HFFc6 (cell line): ENCODE measurements at regions not wholly inside any gene's neighbourhood (a gene's known extent, or its start where the extent isn't known, plus 50 kb on each side); places are given as distances from the start of the nearest gene placed in this dataset.

Experiments
- DNase-seq: peaks from one replicate; pipeline ENCODE4 v3.0.0-alpha.2; 2018
- H3K27ac Mint-ChIP-seq: 2 replicates; pipeline ENCODE4 v1.8.0; 2020; ENCODE audit warnings: mild to moderate bottlenecking, mixed read lengths
- H3K27me3 Mint-ChIP-seq: 2 replicates; pipeline ENCODE4 v1.8.0; 2021; ENCODE audit warnings: mild to moderate bottlenecking, moderate library complexity, mixed read lengths; ENCODE audit not compliant: insufficient read depth
- H3K36me3 Mint-ChIP-seq: 2 replicates; pipeline ENCODE4 v1.8.0; 2021; ENCODE audit warnings: low read depth, mixed read lengths
- H3K4me1 Mint-ChIP-seq: 2 replicates; pipeline ENCODE4 v1.8.0; 2020; ENCODE audit warnings: low read depth, mixed read lengths
- H3K4me3 Mint-ChIP-seq: 2 replicates; pipeline ENCODE4 v1.8.0; 2020; ENCODE audit warnings: mild to moderate bottlenecking, moderate library complexity, mixed read lengths
- H3K9me3 Mint-ChIP-seq: 2 replicates; pipeline ENCODE4 v1.8.0; 2020; ENCODE audit warnings: mild to moderate bottlenecking, mixed read lengths
- TF ChIP-seq, protein P1 (sequence below): fragments of 200-600 bp; sonication (generic); IDR thresholded peaks from 2 replicates; pipeline ENCODE4 v1.5.0; 2021; ENCODE audit warnings: antibody characterized with exemption, mild to moderate bottlenecking

DNA sequence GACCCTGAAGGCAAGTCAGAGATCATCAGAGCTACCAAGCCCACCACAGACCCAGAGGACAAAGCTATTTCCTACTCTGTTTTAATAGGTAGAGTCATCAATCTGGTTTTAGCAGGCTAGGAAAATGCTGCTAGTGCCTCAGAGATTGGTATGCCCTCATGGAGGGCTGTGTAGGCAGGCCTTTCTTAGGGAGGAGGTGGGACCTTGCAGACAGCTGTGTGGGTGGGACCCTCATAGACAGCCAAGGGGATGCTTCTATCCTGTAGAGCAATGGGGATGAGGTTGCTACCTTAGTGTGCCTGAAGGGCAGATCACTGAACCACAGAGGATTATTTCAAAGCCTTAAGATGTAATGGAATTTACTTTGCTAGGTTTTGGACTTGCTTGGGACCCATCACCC is 534.9 kb upstream of the KLF12 start:
- no peak for DNase-seq
- no peaks in the 10 kb centered on the region for H3K36me3 Mint-ChIP-seq
- H3K4me3 Mint-ChIP-seq: no peak overlapping the region
- H3K27ac Mint-ChIP-seq: no peak overlapping the region
- TF ChIP-seq, protein P1, sequence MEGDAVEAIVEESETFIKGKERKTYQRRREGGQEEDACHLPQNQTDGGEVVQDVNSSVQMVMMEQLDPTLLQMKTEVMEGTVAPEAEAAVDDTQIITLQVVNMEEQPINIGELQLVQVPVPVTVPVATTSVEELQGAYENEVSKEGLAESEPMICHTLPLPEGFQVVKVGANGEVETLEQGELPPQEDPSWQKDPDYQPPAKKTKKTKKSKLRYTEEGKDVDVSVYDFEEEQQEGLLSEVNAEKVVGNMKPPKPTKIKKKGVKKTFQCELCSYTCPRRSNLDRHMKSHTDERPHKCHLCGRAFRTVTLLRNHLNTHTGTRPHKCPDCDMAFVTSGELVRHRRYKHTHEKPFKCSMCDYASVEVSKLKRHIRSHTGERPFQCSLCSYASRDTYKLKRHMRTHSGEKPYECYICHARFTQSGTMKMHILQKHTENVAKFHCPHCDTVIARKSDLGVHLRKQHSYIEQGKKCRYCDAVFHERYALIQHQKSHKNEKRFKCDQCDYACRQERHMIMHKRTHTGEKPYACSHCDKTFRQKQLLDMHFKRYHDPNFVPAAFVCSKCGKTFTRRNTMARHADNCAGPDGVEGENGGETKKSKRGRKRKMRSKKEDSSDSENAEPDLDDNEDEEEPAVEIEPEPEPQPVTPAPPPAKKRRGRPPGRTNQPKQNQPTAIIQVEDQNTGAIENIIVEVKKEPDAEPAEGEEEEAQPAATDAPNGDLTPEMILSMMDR: no peak
- H3K27me3 Mint-ChIP-seq: no peaks in the 10 kb centered on the region; the same call in 1 of the 2 replicates
- no peaks in the 10 kb centered on the region for H3K9me3 Mint-ChIP-seq
- no peaks in the 10 kb centered on the region for H3K4me1 Mint-ChIP-seq

DNA sequence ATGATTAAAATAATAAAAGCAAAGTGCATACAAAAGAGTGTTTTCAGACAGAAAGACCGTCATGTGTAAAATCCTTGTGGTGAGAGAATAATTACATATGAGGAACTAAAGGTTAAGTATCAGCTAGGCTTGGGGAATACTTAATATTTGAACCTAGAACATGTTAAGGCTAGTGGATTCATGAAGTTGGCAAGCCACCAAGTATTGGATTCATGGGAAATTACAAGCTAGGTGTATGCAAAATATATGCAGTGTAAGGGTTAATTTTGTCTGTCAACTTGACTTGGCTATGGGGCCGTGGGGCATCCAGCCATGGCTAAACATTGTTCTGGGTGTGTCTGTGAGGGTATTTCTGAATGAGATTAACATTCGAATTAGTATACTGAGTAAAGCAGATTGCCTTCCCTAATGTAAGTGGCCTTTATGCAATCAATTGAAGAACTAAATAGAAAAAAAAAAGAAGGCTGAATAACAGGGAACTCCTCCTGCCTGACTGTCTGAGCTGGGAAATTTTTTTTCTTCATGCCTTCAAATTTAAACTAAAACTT is 533.5 kb upstream of the KLF12 start:
- TF ChIP-seq, protein P1: no peak

DNA sequence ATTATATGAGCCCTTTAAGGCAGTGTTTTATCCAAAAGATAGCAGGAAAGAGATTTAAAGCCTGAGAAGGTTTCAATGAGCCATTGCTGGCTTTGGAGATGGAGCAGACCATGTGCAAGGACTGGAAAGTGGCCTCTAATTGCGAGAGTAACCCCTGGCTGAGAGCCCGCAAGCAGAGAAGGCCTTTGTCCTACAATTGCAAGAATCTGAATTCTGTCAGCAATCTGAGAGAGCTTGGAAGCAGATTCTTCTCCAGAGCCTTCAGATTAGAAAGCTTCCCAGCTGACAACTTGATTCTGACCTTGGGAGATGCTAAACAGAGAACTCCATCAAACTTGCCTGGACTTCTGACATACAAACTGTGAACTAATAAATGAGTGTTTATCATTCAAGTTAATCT is 528.7 kb upstream of the KLF12 start:
- Mint-ChIP-seq H3K36me3 (no peaks in the 10 kb centered on the region), H3K27ac (no peak overlapping the region), H3K4me3 (no peak overlapping the region), H3K27me3 (no peaks in the 10 kb centered on the region; the same call in 1 of the 2 replicates), H3K4me1 (peaks cover 10% of the 10 kb centered on the region), H3K9me3 (no peaks in the 10 kb centered on the region)
- TF ChIP-seq, protein P1: no peak
- DNase-seq: no peak

More for the DNA sequence above, 533.5 kb upstream of the KLF12 start:
- Mint-ChIP-seq H3K36me3 (no peaks in the 10 kb centered on the region), H3K4me1 (no peaks in the 10 kb centered on the region), H3K27ac (no peak overlapping the region), H3K9me3 (no peaks in the 10 kb centered on the region), H3K4me3 (no peak overlapping the region), H3K27me3 (no peaks in the 10 kb centered on the region; the same call in 1 of the 2 replicates)
- DNase-seq: no peak

DNA sequence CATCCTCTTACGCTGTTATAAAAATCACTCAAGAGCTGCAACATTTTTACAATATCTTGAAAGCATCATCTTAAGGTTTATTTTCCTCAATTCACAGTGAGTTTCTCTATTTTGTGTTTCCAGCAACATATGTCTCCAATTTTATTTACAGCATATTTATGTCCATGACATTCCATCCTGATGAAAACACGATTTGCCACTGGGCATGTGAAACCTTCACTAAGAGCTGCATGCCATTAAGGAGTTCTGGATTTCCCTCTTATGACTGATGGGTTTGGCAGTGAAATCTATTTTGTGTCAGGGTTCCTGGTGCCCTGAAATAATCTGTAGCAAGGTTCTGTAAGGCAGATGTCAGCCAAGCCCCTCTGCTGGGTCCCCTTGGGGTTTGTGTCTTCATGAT is 527.6 kb upstream of the KLF12 start:
- Mint-ChIP-seq H3K27me3 (no peaks in the 10 kb centered on the region; the same call in 1 of the 2 replicates), H3K9me3 (no peaks in the 10 kb centered on the region), H3K4me3 (no peak overlapping the region), H3K27ac (no peak overlapping the region), H3K4me1 (peaks cover 10% of the 10 kb centered on the region), H3K36me3 (no peaks in the 10 kb centered on the region)
- TF ChIP-seq, protein P1: no peak
- DNase-seq: peak; percentile 8

DNA sequence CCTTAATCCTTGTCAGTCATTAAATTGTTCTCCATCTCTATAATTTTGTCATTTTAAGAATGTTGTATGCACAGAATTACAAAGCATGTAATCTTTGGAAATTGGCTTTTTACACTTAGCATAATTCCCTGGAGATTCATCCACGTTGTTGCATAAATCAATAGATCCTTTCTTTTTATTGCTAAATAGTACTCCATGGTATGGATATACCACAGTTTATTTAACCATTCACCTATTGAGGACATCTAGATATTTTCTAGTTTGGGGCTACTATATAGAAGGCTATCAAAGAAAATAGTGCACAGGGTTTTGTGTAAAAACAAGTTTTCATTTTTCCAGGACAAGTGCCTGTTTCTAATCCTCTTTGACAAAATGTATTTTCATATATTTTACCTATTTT is 523.6 kb upstream of the KLF12 start:
- Mint-ChIP-seq H3K4me3 (no peak overlapping the region), H3K27ac (no peak overlapping the region), H3K4me1 (peaks cover 10% of the 10 kb centered on the region), H3K36me3 (no peaks in the 10 kb centered on the region), H3K9me3 (no peaks in the 10 kb centered on the region), H3K27me3 (no peaks in the 10 kb centered on the region; the same call in 1 of the 2 replicates)
- TF ChIP-seq, protein P1: no peak
- no peak for DNase-seq

DNA sequence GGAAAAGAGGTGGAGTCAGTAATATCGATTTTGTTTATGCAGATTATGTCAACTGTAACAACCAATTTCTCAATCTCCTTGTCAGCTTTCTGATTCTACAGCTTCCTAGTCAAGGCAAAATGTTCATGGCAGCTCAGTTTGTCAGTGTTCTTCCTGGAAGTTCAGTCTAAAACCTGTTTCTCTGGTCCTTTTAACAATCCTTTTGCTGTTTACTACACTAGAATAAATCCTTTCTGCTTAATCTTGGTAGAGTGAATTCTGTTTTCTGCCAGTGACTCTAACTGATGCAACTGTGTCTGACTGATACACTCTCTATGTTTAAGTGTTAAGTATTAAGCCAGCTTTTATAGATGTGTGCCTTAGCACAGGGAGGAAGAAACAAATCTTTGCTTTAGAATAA is 516.9 kb upstream of the KLF12 start:
- Mint-ChIP-seq H3K4me1 (no peaks in the 10 kb centered on the region), H3K27me3 (no peaks in the 10 kb centered on the region), H3K9me3 (no peaks in the 10 kb centered on the region), H3K4me3 (no peak overlapping the region), H3K36me3 (no peaks in the 10 kb centered on the region), H3K27ac (no peak overlapping the region)
- DNase-seq: no peak
- TF ChIP-seq, protein P1: no peak
